GM19372 (cell line): ENCODE measurements at regions not wholly inside any gene's neighbourhood (a gene's known extent, or its start where the extent isn't known, plus 50 kb on each side); places are given as distances from the start of the nearest gene placed in this dataset.

Experiments used
- ATAC-seq: cut with Tn5 transposase; IDR thresholded peaks from one replicate; pipeline ENCODE4 v1.9.1; 2021; ENCODE audit warnings: mild to moderate bottlenecking, low read depth, moderate library complexity; ENCODE audit not compliant: unreplicated experiment

- no peak for ATAC-seq
Measured at GRCh38 chr3:159792070-159792469, 196.6 kb upstream of the IL12A start.

GRCh38 chr3:159795042-159795441 lies 193.6 kb upstream of the IL12A start:
- no peak for ATAC-seq

DNA sequence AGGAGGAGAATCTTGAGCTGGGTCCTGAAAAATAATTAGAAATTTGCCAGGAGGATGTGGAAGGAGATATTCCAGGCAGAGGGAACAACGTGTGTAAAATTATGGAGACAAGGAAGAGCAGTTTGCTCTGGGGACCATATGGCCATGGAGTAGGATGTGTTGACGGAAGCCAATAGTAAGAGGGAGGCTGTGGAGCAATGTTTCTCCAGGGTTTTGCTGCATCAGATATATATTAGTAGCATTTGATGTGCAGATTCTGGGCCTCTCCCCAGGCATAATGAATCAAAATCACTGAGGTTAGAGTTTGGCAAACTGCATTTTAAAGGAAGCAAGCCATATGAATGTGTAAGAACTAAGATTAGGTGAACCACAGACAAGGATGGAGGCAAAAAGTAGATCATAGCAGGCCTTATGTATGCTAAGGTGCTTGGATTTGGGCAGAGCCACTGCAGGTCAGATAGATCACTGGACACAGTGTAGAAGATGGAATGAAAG lies 192.9 kb upstream of the IL12A start:
- ATAC-seq: no peak

- no peak for ATAC-seq
Measured at GRCh38 chr3:159796226-159796625, 192.4 kb upstream of the IL12A start.

DNA sequence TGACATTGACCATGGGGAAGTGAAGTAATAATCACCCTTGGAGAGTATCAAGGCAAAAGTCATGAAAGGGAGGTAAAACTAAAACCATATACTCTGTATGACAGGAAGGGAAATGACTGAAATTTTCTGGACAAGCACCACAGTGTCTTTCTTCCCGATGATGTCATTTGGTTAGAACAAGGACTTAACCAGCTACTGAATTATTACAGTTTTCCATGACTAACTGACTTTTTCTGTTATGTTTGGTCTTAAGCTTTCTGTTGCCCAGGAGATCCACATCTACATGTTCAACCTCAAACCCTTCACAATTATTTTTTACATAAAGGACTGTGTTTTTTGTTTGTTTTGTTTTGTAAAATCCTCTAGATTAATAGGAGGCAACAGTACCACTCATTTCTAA lies 191.9 kb upstream of the IL12A start:
- ATAC-seq: no peak

DNA sequence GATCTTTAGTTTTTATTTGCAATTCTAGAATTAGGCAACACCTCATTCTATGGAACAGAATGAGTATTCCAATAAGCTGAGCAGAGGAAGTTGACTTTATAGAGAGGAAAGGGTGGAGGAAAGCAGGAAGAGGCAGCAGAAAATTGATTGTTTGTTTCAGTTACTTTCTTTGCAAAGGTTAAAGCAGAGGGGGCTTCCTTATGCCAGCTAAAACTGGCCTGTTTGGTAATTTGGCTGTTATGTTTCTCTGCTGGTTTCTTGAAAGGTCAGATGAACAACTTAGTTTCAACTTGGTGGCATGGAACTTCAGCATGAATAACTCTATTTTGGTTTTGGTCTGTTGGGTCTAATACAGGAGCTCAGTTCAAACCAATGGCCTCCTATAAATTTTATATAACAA lies 190.9 kb upstream of the IL12A start:
- no peak for ATAC-seq

GRCh38 chr3:159798951-159799350 lies 189.7 kb upstream of the IL12A start:
- no peak for ATAC-seq

- ATAC-seq: no peak
Measured at GRCh38 chr3:159800434-159801155, 188.0 kb upstream of the IL12A start.

DNA sequence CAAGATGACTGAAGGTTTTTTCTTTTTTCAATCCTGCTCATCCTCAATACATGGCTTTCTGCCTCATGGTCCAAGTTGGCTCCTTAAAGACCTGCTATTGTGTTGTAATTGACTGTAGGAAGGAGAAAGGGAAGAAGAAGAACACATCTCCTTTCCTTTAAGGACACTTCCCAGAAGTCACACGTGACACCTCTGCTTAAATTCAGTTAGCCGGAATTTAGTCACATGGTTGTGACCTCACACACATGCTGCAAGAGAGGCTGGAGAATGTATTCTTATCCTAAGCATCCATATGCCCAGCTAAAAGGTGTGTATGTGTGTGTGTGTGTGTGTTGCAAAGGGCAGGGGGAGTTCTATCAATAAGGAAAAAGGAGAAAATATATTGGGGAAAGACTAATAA lies 185.8 kb upstream of the IL12A start:
- ATAC-seq: no peak

GRCh38 chr3:159803459-159803858 lies 185.2 kb upstream of the IL12A start:
- no peak for ATAC-seq

GRCh38 chr3:159804726-159805410 lies 183.8 kb upstream of the IL12A start:
- ATAC-seq: peak; percentile 97

DNA sequence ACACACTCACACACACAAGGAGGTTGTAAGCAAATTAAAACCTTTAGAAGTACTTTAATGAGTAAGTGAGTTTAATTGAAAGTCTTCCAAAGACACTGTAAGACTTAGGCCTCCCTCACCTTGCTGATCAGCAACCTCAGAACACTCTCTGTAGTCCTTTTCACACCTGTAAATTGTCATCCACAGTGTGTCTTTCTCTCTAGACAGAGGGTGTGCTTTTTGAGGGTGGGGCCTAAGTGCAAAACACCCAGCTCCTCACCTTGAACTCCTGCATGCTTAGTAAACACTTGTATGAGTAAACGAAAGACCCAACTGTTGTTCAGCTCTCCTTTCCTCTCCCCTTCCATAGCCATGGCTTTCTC lies 183.2 kb upstream of the IL12A start:
- ATAC-seq: peak; percentile 10

DNA sequence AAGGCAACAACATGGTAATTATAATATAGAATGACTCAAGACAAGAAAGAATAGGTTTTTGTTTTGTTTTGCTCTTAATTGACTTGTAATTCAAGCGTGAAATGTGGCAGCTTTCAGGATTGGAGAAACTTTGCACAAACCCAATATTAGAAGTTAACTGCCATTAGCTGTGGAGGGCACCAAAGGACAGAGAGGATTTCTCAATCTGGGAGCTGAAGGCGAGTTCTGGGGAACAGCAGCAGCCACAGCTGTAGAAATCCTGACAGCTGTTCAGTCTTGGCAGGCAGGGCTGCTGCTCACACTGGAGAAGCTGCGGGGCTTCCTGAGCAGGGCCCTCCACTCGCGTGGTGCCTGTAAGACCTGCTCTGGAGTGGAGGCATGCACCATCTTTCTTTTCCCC lies 182.2 kb upstream of the IL12A start:
- ATAC-seq: no peak

DNA sequence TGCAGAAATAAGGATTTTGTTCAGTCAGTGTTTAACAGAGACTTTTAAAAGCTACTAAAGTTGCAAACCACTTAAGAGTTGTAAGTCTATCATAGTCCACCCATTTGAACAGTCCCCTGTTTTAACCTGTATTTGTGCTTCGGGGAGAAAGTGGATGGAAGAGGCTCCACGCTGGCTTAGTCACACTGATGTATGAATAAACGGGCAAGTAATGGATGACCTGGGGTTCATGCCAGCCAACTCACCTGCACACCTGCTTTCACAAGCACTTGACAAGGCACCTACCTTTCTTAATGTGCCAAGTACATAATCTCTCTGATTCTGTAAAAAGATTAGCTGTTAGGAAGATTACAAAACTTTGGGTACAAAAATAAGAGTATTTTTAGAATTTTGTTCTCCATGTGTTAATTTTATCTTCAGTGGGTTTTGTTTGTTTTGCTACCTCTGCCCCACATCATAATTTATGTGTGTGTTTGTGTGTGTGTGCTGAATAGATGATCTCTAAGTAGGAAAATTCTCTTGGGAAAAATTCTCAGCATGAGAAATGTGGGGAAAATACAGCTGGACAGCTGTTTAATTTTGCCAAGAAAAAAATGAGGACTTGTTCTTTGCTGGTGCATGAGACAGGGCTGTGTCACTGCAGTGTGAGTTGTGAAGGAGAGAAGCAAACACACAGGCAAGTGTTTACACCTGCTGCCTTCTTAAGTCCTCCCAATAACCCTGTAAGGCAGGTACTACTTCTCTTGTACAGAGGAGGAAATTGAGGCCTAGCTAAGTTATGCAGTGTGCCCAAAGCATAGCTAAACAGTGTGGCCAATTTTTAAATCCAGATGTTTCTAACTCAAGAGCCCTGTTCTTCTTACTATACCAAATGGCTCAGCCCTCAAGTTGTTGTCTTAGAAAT lies 181.2 kb upstream of the IL12A start:
- ATAC-seq: no peak

DNA sequence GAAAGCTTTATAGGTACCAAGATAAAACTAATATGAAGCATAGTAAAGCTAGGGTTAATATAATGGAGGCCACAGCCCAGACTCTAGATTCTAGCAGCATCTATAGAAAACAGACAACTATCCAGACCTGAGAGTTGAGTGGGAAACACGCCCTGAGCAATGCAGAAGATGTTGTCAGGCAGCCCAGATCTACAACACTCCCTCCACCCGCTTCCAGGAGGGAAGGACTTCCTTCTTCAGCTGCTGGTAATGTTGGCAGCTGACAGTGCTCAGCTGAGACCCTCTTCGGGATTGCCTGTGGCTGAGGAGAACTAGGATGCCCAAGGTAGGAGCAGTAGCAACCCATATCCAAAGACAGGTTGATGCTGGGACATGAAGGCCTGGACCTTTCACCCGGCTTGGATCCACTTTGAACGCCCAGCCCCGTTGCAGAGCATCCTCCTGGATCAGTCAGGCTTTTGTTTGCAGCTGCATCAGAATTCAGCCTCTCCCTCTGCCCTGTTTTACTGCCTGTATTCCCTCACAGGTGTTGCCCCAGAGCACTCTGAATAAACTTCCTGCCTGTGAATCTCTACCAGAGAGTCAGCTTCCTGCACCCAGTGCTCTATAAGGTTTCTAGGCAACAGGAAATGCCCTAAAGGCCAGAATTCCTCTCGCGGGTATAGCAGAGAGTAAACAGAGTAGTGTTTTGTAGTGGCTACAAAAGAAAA lies 174.7 kb upstream of the IL12A start:
- ATAC-seq: no peak

GRCh38 chr3:159816512-159816911 lies 172.1 kb upstream of the IL12A start:
- no peak for ATAC-seq

GRCh38 chr3:159817126-159817525 lies 171.5 kb upstream of the IL12A start:
- no peak for ATAC-seq

- ATAC-seq: no peak
Measured at GRCh38 chr3:159817571-159817970, 171.1 kb upstream of the IL12A start.

GRCh38 chr3:159818399-159818798 lies 170.2 kb upstream of the IL12A start:
- no peak for ATAC-seq

- no peak for ATAC-seq
Measured at GRCh38 chr3:159818997-159819500, 169.6 kb upstream of the IL12A start.
